ENCODE measurements at regions not wholly inside any gene's neighbourhood (a gene's known extent, or its start where the extent isn't known, plus 50 kb on each side); places are given as distances from the start of the nearest gene placed in this dataset.

DNA sequence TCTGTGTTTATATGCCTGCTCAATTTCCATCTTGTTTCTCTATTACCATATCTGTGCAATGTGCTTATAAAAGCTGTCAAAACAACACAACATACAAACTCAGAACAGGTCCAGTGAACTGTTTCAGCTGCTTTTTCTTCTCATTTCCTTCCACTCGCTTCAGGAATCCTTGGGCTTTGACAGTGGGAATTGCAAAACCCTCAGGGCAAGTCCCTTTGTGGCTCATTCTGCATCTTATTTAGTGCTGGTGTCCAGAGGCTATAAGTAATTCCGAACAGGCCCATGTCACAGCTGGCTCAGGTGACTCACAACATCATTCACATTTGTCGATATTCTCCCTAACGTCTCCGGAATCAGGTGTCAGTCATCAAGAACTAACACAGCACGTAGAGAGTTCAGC, 309.9 kb upstream of the ZNF521 start:
- TF ChIP-seq, protein P1, sequence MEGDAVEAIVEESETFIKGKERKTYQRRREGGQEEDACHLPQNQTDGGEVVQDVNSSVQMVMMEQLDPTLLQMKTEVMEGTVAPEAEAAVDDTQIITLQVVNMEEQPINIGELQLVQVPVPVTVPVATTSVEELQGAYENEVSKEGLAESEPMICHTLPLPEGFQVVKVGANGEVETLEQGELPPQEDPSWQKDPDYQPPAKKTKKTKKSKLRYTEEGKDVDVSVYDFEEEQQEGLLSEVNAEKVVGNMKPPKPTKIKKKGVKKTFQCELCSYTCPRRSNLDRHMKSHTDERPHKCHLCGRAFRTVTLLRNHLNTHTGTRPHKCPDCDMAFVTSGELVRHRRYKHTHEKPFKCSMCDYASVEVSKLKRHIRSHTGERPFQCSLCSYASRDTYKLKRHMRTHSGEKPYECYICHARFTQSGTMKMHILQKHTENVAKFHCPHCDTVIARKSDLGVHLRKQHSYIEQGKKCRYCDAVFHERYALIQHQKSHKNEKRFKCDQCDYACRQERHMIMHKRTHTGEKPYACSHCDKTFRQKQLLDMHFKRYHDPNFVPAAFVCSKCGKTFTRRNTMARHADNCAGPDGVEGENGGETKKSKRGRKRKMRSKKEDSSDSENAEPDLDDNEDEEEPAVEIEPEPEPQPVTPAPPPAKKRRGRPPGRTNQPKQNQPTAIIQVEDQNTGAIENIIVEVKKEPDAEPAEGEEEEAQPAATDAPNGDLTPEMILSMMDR (IDR thresholded peaks at IDR 0.05), result no peak
- TF ChIP-seq POLR2AphosphoS5 (IDR thresholded peaks at IDR 0.05) (no peak), POLR2A (IDR thresholded peaks at IDR 0.05) (no peak)
